ENCODE measurements at regions not wholly inside any gene's neighbourhood (a gene's known extent, or its start where the extent isn't known, plus 50 kb on each side); places are given as distances from the start of the nearest gene placed in this dataset.

DNA sequence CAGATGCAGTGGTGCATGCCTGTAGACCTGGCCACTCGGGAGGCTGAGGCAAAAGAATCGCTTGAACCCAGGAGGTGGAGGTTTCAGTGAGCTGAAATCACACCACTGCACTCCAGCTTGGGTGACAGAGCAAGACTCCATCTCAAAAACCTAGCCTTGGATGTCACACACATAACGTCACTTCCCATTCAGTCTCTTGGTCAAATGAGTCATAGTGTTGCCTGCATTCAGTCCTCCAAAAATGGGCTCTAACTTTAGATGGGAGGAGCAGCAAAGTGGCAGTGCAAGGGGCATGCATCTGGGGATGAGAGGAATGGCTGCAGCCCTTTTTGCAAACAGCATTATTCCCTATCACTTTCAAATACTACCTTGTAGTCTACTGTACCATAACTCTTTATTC lies 62.9 kb upstream of the AGBL1 start:
- TF ChIP-seq EZH2 (IDR thresholded peaks at IDR 0.05; ENCODE audit: low read length, missing control alignments), result no peak
- TF ChIP-seq, protein P1, sequence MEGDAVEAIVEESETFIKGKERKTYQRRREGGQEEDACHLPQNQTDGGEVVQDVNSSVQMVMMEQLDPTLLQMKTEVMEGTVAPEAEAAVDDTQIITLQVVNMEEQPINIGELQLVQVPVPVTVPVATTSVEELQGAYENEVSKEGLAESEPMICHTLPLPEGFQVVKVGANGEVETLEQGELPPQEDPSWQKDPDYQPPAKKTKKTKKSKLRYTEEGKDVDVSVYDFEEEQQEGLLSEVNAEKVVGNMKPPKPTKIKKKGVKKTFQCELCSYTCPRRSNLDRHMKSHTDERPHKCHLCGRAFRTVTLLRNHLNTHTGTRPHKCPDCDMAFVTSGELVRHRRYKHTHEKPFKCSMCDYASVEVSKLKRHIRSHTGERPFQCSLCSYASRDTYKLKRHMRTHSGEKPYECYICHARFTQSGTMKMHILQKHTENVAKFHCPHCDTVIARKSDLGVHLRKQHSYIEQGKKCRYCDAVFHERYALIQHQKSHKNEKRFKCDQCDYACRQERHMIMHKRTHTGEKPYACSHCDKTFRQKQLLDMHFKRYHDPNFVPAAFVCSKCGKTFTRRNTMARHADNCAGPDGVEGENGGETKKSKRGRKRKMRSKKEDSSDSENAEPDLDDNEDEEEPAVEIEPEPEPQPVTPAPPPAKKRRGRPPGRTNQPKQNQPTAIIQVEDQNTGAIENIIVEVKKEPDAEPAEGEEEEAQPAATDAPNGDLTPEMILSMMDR (conservative IDR thresholded peaks at IDR 0.05 in 1 of 2, IDR thresholded peaks at IDR 0.05 in 1 of 2; ENCODE audit: low read depth in 1 of 2, low read length in 2 of 2), result no peak
